ENCODE measurements at regions not wholly inside any gene's neighbourhood (a gene's known extent, or its start where the extent isn't known, plus 50 kb on each side); places are given as distances from the start of the nearest gene placed in this dataset.

DNA sequence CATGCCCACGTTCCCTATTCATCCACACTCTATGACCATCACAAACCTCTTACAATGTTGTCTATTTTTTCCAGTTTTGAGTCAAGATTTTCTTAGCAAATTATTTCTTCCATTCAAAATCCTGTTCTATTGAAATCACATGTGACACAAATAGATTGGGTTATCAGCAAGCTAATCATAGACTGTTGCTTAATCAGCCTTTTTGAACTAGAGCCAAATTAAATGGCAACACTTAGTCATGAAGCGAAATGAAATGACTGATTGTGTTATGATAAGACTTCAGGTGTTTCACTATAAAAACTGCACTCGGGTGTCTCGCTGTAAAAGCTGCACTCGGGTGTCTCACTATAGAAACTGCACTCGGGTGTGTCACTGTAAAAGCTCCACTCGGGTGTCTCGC, 890.0 kb upstream of the FRG1 start:
- TF ChIP-seq, protein P1, sequence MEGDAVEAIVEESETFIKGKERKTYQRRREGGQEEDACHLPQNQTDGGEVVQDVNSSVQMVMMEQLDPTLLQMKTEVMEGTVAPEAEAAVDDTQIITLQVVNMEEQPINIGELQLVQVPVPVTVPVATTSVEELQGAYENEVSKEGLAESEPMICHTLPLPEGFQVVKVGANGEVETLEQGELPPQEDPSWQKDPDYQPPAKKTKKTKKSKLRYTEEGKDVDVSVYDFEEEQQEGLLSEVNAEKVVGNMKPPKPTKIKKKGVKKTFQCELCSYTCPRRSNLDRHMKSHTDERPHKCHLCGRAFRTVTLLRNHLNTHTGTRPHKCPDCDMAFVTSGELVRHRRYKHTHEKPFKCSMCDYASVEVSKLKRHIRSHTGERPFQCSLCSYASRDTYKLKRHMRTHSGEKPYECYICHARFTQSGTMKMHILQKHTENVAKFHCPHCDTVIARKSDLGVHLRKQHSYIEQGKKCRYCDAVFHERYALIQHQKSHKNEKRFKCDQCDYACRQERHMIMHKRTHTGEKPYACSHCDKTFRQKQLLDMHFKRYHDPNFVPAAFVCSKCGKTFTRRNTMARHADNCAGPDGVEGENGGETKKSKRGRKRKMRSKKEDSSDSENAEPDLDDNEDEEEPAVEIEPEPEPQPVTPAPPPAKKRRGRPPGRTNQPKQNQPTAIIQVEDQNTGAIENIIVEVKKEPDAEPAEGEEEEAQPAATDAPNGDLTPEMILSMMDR (IDR thresholded peaks at IDR 0.05) = no peak
- no peak for TF ChIP-seq POLR2A (IDR thresholded peaks at IDR 0.05)
